COLO668 (cell line): ENCODE measurements at regions not wholly inside any gene's neighbourhood (a gene's known extent, or its start where the extent isn't known, plus 50 kb on each side); places are given as distances from the start of the nearest gene placed in this dataset.
"Not testable (repeated sequence)": the region's sequence is repeated elsewhere in the genome, so short reads cannot be mapped to it uniquely, and the experiment has no call there.

ENCODE experiments used
- DNase-seq: peaks from one replicate; lab custom pipeline; 2025; ENCODE audit not compliant: unreplicated experiment; lab: John Stamatoyannopoulos, UW

GRCh38 chr1:119251751-119252150 is 111.3 kb upstream of the WARS2 start:
- DNase-seq = no peak

DNA sequence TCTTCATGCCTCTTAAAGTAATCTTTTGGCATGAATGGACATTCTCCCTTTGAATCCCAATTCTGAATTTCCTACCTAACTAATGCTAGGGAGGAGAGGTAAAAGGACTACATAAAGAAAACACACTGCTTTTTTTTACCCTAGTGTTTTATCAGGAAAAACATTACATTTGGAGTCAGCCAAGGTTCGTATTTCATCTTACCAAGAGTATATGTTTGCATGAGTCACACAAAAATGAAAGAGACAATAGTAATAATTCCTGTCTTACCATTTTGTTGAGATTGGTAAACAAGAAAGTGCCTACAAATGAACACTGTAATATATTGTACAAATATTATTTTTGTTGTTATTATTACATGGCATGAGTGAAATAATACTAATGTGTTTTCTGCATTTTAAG is 112.9 kb upstream of the WARS2 start:
- DNase-seq = no peak

DNA sequence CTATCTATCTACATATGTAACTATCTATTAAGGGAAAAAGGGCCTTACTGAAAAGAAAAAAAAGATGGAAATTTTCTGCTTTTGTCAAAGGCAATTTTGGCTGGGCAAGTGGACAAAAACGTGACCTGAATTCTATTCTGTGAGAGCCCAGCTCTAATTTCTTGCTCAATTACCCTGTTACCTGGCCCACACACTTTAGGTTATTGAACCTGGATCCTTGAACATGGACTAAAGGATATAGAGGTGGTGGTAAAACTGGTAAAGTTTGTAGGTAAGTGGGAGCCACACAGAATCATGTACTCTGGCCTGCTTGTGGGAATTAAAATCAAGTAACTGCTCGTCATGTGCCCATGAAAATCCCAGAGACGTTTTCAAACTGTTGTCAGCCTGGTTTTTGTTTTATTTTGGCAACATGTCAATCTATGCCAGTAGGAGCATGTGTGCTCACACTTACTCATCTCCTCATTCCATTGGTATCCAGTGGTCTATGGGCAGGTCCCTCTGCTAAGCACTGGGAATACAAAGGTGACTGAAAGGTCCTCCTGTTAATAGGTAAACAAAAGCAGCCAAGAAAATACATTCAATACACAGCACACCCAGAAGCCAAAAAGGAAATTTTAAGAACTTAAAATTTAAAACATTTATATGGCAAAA is 113.7 kb upstream of the WARS2 start:
- DNase-seq = no peak

DNA sequence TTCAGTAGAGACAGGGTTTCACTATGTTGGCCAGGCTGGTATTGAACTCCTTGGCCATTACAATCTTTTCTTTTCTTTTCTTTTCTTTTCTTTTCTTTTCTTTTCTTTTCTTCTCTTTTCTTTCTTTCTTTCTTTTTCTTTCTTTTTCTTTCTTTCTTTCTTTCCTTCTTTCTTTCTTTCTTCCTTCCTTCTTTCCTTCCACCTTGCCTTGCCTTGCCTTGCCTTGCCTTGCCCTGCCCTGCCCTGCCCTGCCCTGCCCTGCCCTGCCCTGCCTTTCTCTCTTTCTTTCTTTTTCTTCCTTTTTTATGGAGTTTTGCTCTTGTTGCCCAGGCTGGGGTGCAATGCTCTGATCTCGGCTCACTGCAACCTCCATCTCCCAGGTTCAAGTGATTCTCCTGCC is 112.5 kb upstream of the HAO2 start:
- DNase-seq = not testable (repeated sequence)

GRCh38 chr1:119260506-119260905 is 108.1 kb upstream of the HAO2 start:
- no peak for DNase-seq

DNA sequence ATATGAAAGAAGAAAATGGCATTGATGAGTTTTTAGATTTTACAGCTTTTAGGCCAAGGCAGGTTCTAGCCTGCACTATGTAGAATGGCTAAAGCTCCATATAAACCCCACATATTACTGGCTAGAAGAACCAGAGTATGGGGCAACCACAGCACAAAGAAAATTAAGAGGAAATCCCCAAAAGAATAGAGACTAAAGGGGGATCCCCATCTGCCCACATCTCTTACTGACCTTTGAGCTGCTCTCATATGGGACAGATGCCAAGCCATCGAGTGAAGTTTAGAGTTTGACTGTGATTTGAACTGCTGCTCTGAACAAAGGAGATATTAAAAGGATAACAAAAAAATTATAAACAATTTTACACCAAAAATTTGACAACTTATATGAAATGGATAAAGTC is 102.2 kb upstream of the HAO2 start:
- DNase-seq = no peak

- DNase-seq = no peak
These were observed 101.7 kb upstream of the HAO2 start for GRCh38 chr1:119266858-119267257.

- DNase-seq = not testable (repeated sequence)
These were observed 101.3 kb upstream of the HAO2 start for GRCh38 chr1:119267288-119267687.

DNA sequence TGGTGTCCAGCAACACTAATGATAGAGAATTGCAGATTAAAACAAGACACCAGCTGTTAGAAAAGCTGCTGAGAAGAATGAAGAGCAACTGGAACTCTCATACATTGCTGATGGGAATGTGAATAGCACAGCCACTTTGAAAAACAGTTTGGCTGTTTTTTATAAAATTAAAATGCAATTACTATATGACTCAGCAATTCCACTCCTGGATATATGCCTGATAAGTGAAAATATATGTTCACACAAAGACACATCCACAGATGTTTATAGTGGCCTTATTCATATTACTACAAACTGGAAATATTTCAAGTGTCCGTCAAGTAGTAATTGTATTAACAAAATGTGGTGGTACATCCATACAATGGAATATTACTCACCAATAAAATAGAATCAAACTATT is 99.7 kb upstream of the HAO2 start:
- DNase-seq = no peak

DNA sequence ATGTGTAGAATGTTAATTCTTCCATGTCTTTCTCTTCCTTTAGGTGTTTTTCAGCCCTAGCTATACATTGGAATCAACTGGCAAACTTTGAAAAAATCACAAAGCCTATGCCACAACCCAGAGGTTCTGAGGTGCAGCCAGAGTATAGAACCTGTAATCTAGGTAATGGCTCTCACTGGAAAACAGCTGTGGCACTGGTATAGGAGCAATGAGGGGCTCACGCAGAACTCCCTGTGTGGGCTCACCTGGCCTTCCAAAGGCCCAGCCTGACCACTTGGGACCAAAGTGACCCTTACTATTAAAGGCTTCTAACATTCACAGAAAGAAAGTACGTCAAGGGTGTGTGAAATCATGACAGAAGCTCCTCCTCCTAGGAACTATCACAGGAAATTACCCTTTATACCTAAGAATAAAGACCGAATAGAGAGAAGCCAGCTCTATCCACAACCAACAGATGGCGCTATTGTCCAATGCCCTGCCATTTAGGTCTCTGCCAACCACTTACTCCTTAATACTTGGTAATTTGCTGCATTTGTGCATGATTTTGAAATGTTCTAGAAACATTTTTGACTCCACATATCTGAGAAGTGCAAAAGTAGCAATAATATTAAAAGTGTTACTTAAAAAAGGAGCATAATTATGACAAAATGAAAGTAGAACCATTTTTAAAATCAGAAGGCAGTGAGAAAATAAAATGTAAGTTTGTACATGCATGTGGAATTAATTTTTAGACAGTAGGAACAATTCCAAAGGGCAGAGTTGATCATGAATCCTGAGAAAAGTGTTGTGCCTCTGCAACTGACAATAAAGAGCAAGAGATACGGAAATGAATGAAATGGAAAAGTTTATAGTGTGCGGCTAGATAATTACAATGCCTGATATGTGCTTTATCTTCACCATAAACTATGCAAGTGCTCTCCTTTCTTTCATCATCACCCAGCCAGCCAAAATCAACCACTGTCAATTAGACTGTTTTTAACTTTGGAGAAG is 93.1 kb upstream of the HAO2 start:
- peak; percentile 45 for DNase-seq

DNA sequence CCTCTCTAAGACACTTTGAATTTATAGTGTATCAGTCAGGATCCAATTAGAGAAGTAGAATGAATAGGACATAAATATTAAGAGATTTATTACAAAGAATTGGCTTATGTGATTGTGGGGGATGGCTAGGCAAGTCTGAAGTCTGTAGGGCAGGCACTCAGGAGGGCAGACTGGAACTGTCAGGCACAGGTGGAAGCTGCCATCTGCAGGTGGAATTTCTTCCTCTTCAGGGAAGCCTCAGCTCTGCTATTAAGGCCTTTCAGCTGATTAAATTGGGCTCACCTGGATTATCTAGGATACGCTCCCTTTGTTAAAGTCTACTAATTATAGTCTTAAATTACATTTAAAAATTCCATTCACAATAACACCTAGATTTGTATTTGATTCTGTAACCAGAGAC is 92.0 kb upstream of the HAO2 start:
- DNase-seq = peak; percentile 51

DNA sequence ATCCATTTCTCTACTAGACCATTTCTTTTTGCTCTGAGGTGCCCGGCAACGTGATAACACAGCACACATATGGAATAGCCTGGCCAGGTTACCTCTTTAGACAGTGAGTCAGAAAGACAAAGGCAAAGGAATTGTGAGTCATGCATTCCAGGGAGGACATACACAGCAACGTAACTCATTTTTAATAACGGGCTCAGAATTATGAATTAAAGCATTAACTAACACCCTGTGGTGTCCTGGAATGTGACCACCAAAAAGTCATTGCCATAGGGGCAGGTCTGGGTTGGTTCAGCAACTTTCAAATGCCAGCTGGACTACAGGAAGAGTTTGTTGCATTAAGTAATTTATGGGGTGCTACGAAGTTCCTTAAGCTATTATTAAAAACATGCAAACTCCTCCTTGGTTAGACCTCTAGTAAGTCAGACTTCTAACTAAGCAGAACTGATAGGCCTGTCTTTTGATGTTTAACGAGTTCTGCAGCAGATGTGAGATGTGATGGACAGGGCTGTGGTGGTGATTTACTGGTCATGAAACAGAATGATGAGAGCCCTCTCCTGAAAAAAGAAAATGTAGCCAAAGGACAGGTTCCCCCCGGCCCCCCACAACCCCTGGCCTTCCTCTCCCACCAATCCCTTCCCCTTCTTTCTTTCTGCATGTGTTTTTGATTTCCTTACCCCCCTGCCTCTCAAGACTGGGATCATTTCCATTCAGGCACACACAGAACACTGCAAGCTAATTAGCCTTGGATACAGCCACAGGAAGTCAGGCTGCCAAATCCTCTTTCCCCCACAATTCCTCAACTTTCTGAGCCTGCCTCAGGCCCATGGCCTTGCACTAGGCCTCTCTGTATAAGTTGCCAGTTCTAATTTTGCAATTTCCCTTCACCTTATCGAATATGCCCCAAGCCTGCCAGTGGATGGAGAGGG is 88.9 kb upstream of the HAO2 start:
- DNase-seq = no peak

- no peak for DNase-seq
These were observed 83.1 kb upstream of the HAO2 start for GRCh38 chr1:119285482-119285881.

GRCh38 chr1:119286587-119287181 is 81.9 kb upstream of the HAO2 start:
- DNase-seq = peak; percentile 22

GRCh38 chr1:119288751-119289150 is 79.8 kb upstream of the HAO2 start:
- no peak for DNase-seq

GRCh38 chr1:119290297-119290696 is 78.3 kb upstream of the HAO2 start:
- no peak for DNase-seq

DNA sequence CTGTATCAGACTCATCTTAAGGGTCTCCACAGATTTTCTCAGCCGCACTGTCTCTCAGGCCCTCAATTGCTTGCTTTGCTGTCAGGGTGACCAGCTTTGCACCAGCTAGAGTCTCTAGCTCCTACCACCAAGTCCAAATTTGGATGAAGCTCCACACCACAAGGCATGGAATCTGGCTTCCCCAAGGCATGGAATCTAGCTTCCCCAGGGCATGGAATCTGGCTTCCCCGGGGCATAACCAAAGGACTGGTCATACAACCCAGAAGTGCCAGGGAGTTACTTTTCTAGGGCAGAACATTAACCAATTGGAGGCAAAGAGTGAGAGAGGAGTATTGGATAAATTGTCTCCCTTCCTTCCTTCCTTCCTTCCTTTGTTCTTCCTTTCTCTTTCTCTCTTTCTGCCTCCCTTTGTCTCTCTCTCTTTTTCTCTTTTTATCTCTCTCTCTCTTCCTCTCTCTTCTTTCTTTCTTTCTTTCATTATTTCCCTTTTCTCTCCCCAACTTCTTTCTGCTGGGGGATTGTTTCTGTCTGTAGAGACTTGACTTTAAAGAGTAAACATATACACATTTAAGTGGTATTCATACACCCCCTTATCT is 76.9 kb upstream of the HAO2 start:
- no peak for DNase-seq

DNA sequence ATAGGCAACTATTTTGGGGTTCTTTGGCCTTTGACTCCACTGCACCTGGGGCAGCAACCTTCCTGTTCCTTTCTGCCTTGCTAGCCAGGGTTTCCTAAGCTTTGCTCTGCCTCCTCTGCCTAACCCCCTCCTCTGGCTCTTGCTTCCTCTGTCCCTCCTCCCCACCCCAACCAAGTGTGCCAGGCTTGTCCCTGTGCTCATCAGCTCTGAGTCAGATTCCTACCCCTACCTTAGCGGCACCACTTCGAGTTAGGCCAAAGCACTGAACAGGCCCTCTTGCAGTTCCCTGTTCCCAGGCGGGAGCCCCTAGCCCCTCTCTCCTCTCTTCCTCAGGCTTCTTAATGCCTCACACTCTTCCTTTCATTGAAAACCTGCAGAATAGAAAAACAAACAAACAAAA is 74.8 kb upstream of the HAO2 start:
- DNase-seq = no peak

DNA sequence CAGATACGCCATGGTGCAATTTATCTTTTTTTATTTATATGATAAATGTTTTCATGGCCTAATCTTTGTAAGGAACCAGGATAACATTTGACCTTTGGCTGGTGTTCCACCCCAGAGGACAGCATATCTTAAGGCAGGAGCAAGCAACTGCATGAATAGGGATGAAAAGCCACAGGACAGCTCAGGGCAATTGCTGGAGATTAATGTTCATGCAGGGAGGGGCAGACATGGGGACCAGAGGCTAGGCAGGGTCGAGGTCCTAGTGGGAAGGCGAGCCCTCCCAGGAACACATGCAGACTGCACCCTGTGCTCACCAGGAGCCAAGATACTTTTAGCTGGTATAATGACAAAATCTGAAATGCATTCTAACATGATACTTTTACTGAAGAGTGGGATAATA is 74.4 kb upstream of the HAO2 start:
- DNase-seq = no peak

GRCh38 chr1:119294722-119295121 is 73.9 kb upstream of the HAO2 start:
- no peak for DNase-seq
